ENCODE measurements at regions not wholly inside any gene's neighbourhood (a gene's known extent, or its start where the extent isn't known, plus 50 kb on each side); places are given as distances from the start of the nearest gene placed in this dataset.

GRCh38 chr21:24894324-24894723 is 713.0 kb downstream of the MRPL39 start:
- no peaks in the 10 kb centered on the region for H3K9me3 ChIP-seq (ENCODE audit: insufficient read depth, low read length)

GRCh38 chr21:24890021-24890420 is 717.3 kb downstream of the MRPL39 start:
- no peaks in the 10 kb centered on the region for H3K27me3 ChIP-seq (ENCODE audit: low read depth, low read length)
- no peaks in the 10 kb centered on the region for H3K79me2 ChIP-seq (ENCODE audit: low read length)
- no peak overlapping the region for H3K4me2 ChIP-seq (ENCODE audit: low read length)
- no peak overlapping the region for H2AFZ ChIP-seq (ENCODE audit: low read depth, low read length)
- H3K27ac ChIP-seq (ENCODE audit: low read length) = no peak overlapping the region
- H3K9ac ChIP-seq (ENCODE audit: low read length) = no peak overlapping the region
- no peak overlapping the region for H3K4me3 ChIP-seq (ENCODE audit: low read length)
- H3K36me3 ChIP-seq (replicated peaks; ENCODE audit: low read depth, low read length) = peaks cover 7% of the 10 kb centered on the region
- no peaks in the 10 kb centered on the region for H3K4me1 ChIP-seq (ENCODE audit: low read length)
- TF ChIP-seq CTCF (IDR thresholded peaks at IDR 0.05; ENCODE audit: low read depth, low read length) (no peak), EZH2phosphoT487 (IDR thresholded peaks at IDR 0.05; ENCODE audit: low read depth) (no peak)
- H4K20me1 ChIP-seq (ENCODE audit: insufficient read depth, low read length) = no peaks in the 10 kb centered on the region
- peaks cover 4% of the 10 kb centered on the region; the same call in 1 of the 2 replicates for H3K9me3 ChIP-seq (ENCODE audit: insufficient read depth, low read length)

More at GRCh38 chr21:24894324-24894723, 713.0 kb downstream of the MRPL39 start:
- Histone ChIP-seq H3K27ac (ENCODE audit: low read length) (no peak overlapping the region), H4K20me1 (ENCODE audit: insufficient read depth, low read length) (no peaks in the 10 kb centered on the region), H3K36me3 (replicated peaks; ENCODE audit: low read depth, low read length) (no peaks in the 10 kb centered on the region), H3K4me2 (ENCODE audit: low read length) (no peak overlapping the region), H3K4me3 (ENCODE audit: low read length) (no peak overlapping the region), H3K27me3 (ENCODE audit: low read depth, low read length) (no peaks in the 10 kb centered on the region), H2AFZ (ENCODE audit: low read depth, low read length) (no peak overlapping the region), H3K79me2 (ENCODE audit: low read length) (0 out of 2 replicates have a peak, but pooled peaks cover 5% of the 10 kb centered on the region), H3K4me1 (ENCODE audit: low read length) (peaks cover 33% of the 10 kb centered on the region), H3K9ac (ENCODE audit: low read length) (no peak overlapping the region)
- no peak for TF ChIP-seq CTCF (IDR thresholded peaks at IDR 0.05; ENCODE audit: low read depth, low read length)
- no peak for TF ChIP-seq EZH2phosphoT487 (IDR thresholded peaks at IDR 0.05; ENCODE audit: low read depth)

- Histone ChIP-seq H3K79me2 (ENCODE audit: low read length) (no peaks in the 10 kb centered on the region), H3K4me1 (ENCODE audit: low read length) (no peaks in the 10 kb centered on the region), H3K9me3 (ENCODE audit: insufficient read depth, low read length) (peaks cover 4% of the 10 kb centered on the region; the same call in 1 of the 2 replicates), H3K27ac (ENCODE audit: low read length) (no peak overlapping the region), H3K4me3 (ENCODE audit: low read length) (no peak overlapping the region), H3K4me2 (ENCODE audit: low read length) (no peak overlapping the region), H3K9ac (ENCODE audit: low read length) (no peak overlapping the region), H4K20me1 (ENCODE audit: insufficient read depth, low read length) (no peaks in the 10 kb centered on the region), H3K36me3 (replicated peaks; ENCODE audit: low read depth, low read length) (peaks cover 7% of the 10 kb centered on the region), H3K27me3 (ENCODE audit: low read depth, low read length) (no peaks in the 10 kb centered on the region), H2AFZ (ENCODE audit: low read depth, low read length) (no peak overlapping the region)
- TF ChIP-seq CTCF (IDR thresholded peaks at IDR 0.05; ENCODE audit: low read depth, low read length) = no peak
- TF ChIP-seq EZH2phosphoT487 (IDR thresholded peaks at IDR 0.05; ENCODE audit: low read depth) = no peak
These were observed 725.8 kb downstream of the MRPL39 start for GRCh38 chr21:24881506-24881905.

- H3K27me3 ChIP-seq (ENCODE audit: low read depth, low read length) = no peaks in the 10 kb centered on the region
These were observed 736.6 kb downstream of the MRPL39 start for GRCh38 chr21:24870633-24871032.

More at GRCh38 chr21:24870633-24871032, 736.6 kb downstream of the MRPL39 start:
- TF ChIP-seq CTCF (IDR thresholded peaks at IDR 0.05; ENCODE audit: low read depth, low read length) (no peak), EZH2phosphoT487 (IDR thresholded peaks at IDR 0.05; ENCODE audit: low read depth) (no peak)
- Histone ChIP-seq H3K27ac (ENCODE audit: low read length) (no peak overlapping the region), H2AFZ (ENCODE audit: low read depth, low read length) (no peak overlapping the region), H3K4me1 (ENCODE audit: low read length) (no peaks in the 10 kb centered on the region), H3K4me2 (ENCODE audit: low read length) (no peak overlapping the region), H4K20me1 (ENCODE audit: insufficient read depth, low read length) (no peaks in the 10 kb centered on the region), H3K4me3 (ENCODE audit: low read length) (no peak overlapping the region), H3K36me3 (replicated peaks; ENCODE audit: low read depth, low read length) (no peaks in the 10 kb centered on the region), H3K9me3 (ENCODE audit: insufficient read depth, low read length) (no peaks in the 10 kb centered on the region), H3K9ac (ENCODE audit: low read length) (no peak overlapping the region), H3K79me2 (ENCODE audit: low read length) (no peaks in the 10 kb centered on the region)

Data from OCI-LY3 (cell line).